ENCODE measurements at regions not wholly inside any gene's neighbourhood (a gene's known extent, or its start where the extent isn't known, plus 50 kb on each side); places are given as distances from the start of the nearest gene placed in this dataset.

GRCh38 chr5:142509026-142509425 lies 176.9 kb downstream of the FGF1 start:
- TF ChIP-seq CTCF (IDR thresholded peaks at IDR 0.05) (no peak), POLR2AphosphoS5 (IDR thresholded peaks at IDR 0.05) (no peak), POLR2A (IDR thresholded peaks at IDR 0.05) (no peak)
